H1 (cell line): ENCODE measurements at regions not wholly inside any gene's neighbourhood (a gene's known extent, or its start where the extent isn't known, plus 50 kb on each side); places are given as distances from the start of the nearest gene placed in this dataset.

ENCODE experiments used
- CTCF ChIA-PET: fragments of 300-600 bp; sonication (Branson Sonifier 250); formaldehyde crosslinking; loops from one replicate; lab custom pipeline; 2021; ENCODE audit not compliant: partially characterized antibody; lab: Charles Lee
- POLR2A ChIA-PET: fragments of 300-600 bp; sonication (Branson Sonifier 250); formaldehyde crosslinking; loops from one replicate; lab custom pipeline; 2021; ENCODE audit warnings: inconsistent platforms; ENCODE audit not compliant: partially characterized antibody; lab: Charles Lee
- DNase-seq, 2 experiments: peaks; one replicate each; pipeline versions ENCODE4 v3.0.0 to v3.0.0-alpha.2; 2010 to 2022; ENCODE audit warnings: low spot score in 2 of 2, low read depth in 1 of 2, mixed read lengths in 1 of 2
- FAIRE-seq: peaks from 2 replicates; lab custom pipeline; 2011; peaks lifted over from hg19 to GRCh38; lab: Jason Lieb, UNC
- H2AFZ ChIP-seq: 2 replicates; pipeline ENCODE4 v1.8.1; 2012; ENCODE audit warnings: low read length, inconsistent platforms
- H2AK5ac ChIP-seq: 2 replicates; pipeline ENCODE4 v1.6.1; 2013; ENCODE audit warnings: low read depth, low read length
- H2BK120ac ChIP-seq: replicated peaks from 2 replicates; pipeline ENCODE3; 2013; ENCODE audit warnings: low read depth, low read length, inconsistent platforms
- H2BK12ac ChIP-seq: 2 replicates; pipeline ENCODE4 v1.6.1; 2013; ENCODE audit warnings: low read depth, low read length
- H2BK15ac ChIP-seq: 2 replicates; pipeline ENCODE4 v1.6.1; 2013; ENCODE audit warnings: low read length
- H2BK20ac ChIP-seq: 2 replicates; pipeline ENCODE4 v1.6.1; 2013; ENCODE audit warnings: low read length
- H2BK5ac ChIP-seq: 2 replicates; pipeline ENCODE4 v1.6.1; 2013; ENCODE audit warnings: low read depth, low read length
- H3K14ac ChIP-seq: 2 replicates; pipeline ENCODE4 v1.6.1; 2013; ENCODE audit warnings: inconsistent platforms; ENCODE audit not compliant: insufficient read length
- H3K18ac ChIP-seq: 2 replicates; pipeline ENCODE4 v1.6.1; 2013; ENCODE audit warnings: low read length; ENCODE audit errors: extremely low read depth
- H3K23ac ChIP-seq: 2 replicates; pipeline ENCODE4 v1.6.1; 2013; ENCODE audit warnings: inconsistent platforms; ENCODE audit not compliant: insufficient read length
- H3K23me2 ChIP-seq: 2 replicates; pipeline ENCODE4 v1.6.1; 2013; ENCODE audit warnings: low read depth, low read length
- H3K27ac ChIP-seq: 2 replicates; pipeline ENCODE4 v1.6.1; 2011; ENCODE audit warnings: low read depth, low read length, inconsistent platforms
- H3K27me3 ChIP-seq, 4 experiments: replicated peaks in 1 of 4; 1 replicate in 1 of 4; 2 replicates in 3 of 4; pipeline versions ENCODE4 v1.6.1 to v1.8.1; 2011 to 2013; ENCODE audit warnings: low read length in 3 of 4, mild to moderate bottlenecking in 3 of 4, inconsistent platforms in 2 of 4, mixed read lengths in 2 of 4, moderate library complexity in 1 of 4; ENCODE audit not compliant: control insufficient read depth in 3 of 4, insufficient read depth in 3 of 4; ENCODE audit errors: extremely low read depth in 1 of 4
- H3K36me3 ChIP-seq, 4 experiments: 2 replicates each; pipeline versions ENCODE4 v1.6.1 to v1.8.1; 2011 to 2013; ENCODE audit warnings: mild to moderate bottlenecking in 4 of 4, low read length in 3 of 4, moderate library complexity in 2 of 4, control low read depth in 1 of 4, inconsistent platforms in 1 of 4; ENCODE audit not compliant: insufficient read depth in 4 of 4, control insufficient read depth in 2 of 4
- H3K4ac ChIP-seq: replicated peaks from 2 replicates; pipeline ENCODE3; 2013; ENCODE audit warnings: low read length, low read depth, mixed read lengths, inconsistent platforms; ENCODE audit not compliant: insufficient read length
- H3K4me1 ChIP-seq, 4 experiments: replicated peaks in 1 of 4; 1 replicate in 1 of 4; 2 replicates in 3 of 4; pipeline versions ENCODE4 v1.6.1 to v1.8.1; 2011 to 2013; ENCODE audit warnings: low read length in 3 of 4, inconsistent platforms in 2 of 4, mixed read lengths in 1 of 4; ENCODE audit not compliant: insufficient read depth in 4 of 4, control insufficient read depth in 3 of 4
- H3K4me2 ChIP-seq, 2 experiments: 2 replicates each; pipeline versions ENCODE4 v1.6.1 to v1.8.1; 2011 to 2013; ENCODE audit warnings: low read depth in 2 of 2, low read length in 2 of 2, control low read depth in 1 of 2, inconsistent platforms in 1 of 2, mild to moderate bottlenecking in 1 of 2; ENCODE audit not compliant: insufficient read depth in 1 of 2
- H3K4me3 ChIP-seq, 4 experiments: fragments of 200-600, 300-600 bp in 1 of 4; sonication (generic), shearing (Covaris generic), sonication (Bioruptor Twin) in 1 of 4; 2 replicates each; pipeline versions ENCODE4 v1.5.1 to v1.8.1; 2011 to 2016; ENCODE audit warnings: low read length in 4 of 4, low read depth in 3 of 4, control low read depth in 2 of 4, inconsistent platforms in 2 of 4, mild to moderate bottlenecking in 2 of 4, mixed read lengths in 1 of 4, moderate library complexity in 1 of 4; ENCODE audit not compliant: insufficient read depth in 2 of 4; ENCODE audit errors: extremely low read depth in 1 of 4
- H3K56ac ChIP-seq: replicated peaks from 2 replicates; pipeline ENCODE3; 2013; ENCODE audit warnings: low read depth, mild to moderate bottlenecking, mixed read lengths, low read length, inconsistent platforms; ENCODE audit not compliant: insufficient read length
- H3K79me1 ChIP-seq: 2 replicates; pipeline ENCODE4 v1.6.1; 2013; ENCODE audit warnings: low read depth, low read length, control low read depth
- H3K79me2 ChIP-seq, 2 experiments: 2 replicates each; pipeline versions ENCODE4 v1.6.1 to v1.8.1; 2012 to 2013; ENCODE audit warnings: low read length in 2 of 2, mild to moderate bottlenecking in 2 of 2, inconsistent platforms in 1 of 2; ENCODE audit not compliant: insufficient read depth in 2 of 2, control insufficient read depth in 1 of 2
- H3K9ac ChIP-seq, 4 experiments: replicated peaks in 1 of 4; 1 replicate in 1 of 4; 2 replicates in 3 of 4; pipeline versions ENCODE4 v1.6.1 to v1.8.1; 2011 to 2013; ENCODE audit warnings: low read depth in 3 of 4, low read length in 3 of 4, control low read depth in 2 of 4, mild to moderate bottlenecking in 2 of 4, moderate library complexity in 2 of 4, inconsistent platforms in 1 of 4; ENCODE audit errors: extremely low read depth in 1 of 4
- H3K9me3 ChIP-seq, 2 experiments: 2 replicates each; pipeline versions ENCODE4 v1.6.1 to v1.8.1; 2012 to 2013; ENCODE audit warnings: mild to moderate bottlenecking in 2 of 2, moderate library complexity in 2 of 2, control low read depth in 1 of 2, inconsistent platforms in 1 of 2, low read depth in 1 of 2, low read length in 1 of 2, mixed read lengths in 1 of 2; ENCODE audit not compliant: insufficient read depth in 2 of 2
- H4K20me1 ChIP-seq, 2 experiments: replicated peaks in 1 of 2; 2 replicates each; pipeline versions ENCODE3 to v1.8.1; 2011 to 2013; ENCODE audit warnings: inconsistent platforms in 2 of 2, low read length in 2 of 2, mild to moderate bottlenecking in 1 of 2; ENCODE audit not compliant: insufficient read depth in 2 of 2, control insufficient read depth in 1 of 2
- H4K5ac ChIP-seq: 2 replicates; pipeline ENCODE4 v1.6.1; 2013; ENCODE audit warnings: low read length, low read depth, mixed read lengths, inconsistent platforms; ENCODE audit not compliant: insufficient read length
- H4K8ac ChIP-seq: 2 replicates; pipeline ENCODE4 v1.8.0; 2013; ENCODE audit warnings: mild to moderate bottlenecking, moderate library complexity, low read length, inconsistent platforms; ENCODE audit not compliant: insufficient read depth; ENCODE audit errors: extremely low read depth
- H4K91ac ChIP-seq: replicated peaks from 2 replicates; pipeline ENCODE3; 2013; ENCODE audit warnings: low read length, mixed read lengths, inconsistent platforms; ENCODE audit not compliant: insufficient read length
- ATF3 ChIP-seq: IDR thresholded peaks from 2 replicates; pipeline ENCODE4 v1.6.1; 2011; ENCODE audit warnings: low read depth, mild to moderate bottlenecking, low read length; ENCODE audit not compliant: insufficient read depth
- GTF2F1 ChIP-seq: IDR thresholded peaks from 2 replicates; pipeline ENCODE4 v1.6.1; 2012; ENCODE audit warnings: low read depth, low read length, improper control_type of control experiment, borderline replicate concordance
- HDAC6 ChIP-seq: IDR thresholded peaks from one replicate; pipeline ENCODE4 v1.7.1; 2012; ENCODE audit warnings: low read depth, mild to moderate bottlenecking, inconsistent platforms, low read length, moderate library complexity
- JUN ChIP-seq: IDR thresholded peaks from 2 replicates; pipeline ENCODE4 v1.6.1; 2011; ENCODE audit warnings: low read depth, mild to moderate bottlenecking, improper control_type of control experiment, low read length
- KDM5A ChIP-seq: fragments of 200-600 bp; IDR thresholded peaks from 2 replicates; pipeline ENCODE4 v1.7.1; 2012; ENCODE audit warnings: mild to moderate bottlenecking, low read length, inconsistent platforms, mixed read lengths
- MAX ChIP-seq: IDR thresholded peaks from 2 replicates; pipeline ENCODE4 v1.6.1; 2012; ENCODE audit warnings: inconsistent platforms
- NRF1 ChIP-seq: IDR thresholded peaks from 2 replicates; pipeline ENCODE4 v1.6.1; 2011; ENCODE audit warnings: mild to moderate bottlenecking, low read depth, low read length, improper control_type of control experiment
- RBBP5 ChIP-seq: IDR thresholded peaks from 2 replicates; pipeline ENCODE4 v1.7.1; 2012; ENCODE audit warnings: low read depth, mild to moderate bottlenecking, inconsistent platforms, low read length, moderate library complexity, borderline replicate concordance
- RFX5 ChIP-seq: IDR thresholded peaks from 2 replicates; pipeline ENCODE4 v1.6.1; 2011; ENCODE audit warnings: low read depth, low read length, improper control_type of control experiment, borderline replicate concordance
- SAP30 ChIP-seq: fragments of 300-600 bp; sonication (generic); IDR thresholded peaks from 2 replicates; pipeline ENCODE4 v1.7.1; 2012; ENCODE audit warnings: low read length, moderate library complexity, mild to moderate bottlenecking, inconsistent platforms; ENCODE audit not compliant: insufficient read depth, insufficient replicate concordance
- SIX5 ChIP-seq: IDR thresholded peaks from 2 replicates; pipeline ENCODE4 v1.6.1; 2011; ENCODE audit warnings: mild to moderate bottlenecking, low read depth, low read length
- SP1 ChIP-seq: IDR thresholded peaks from 2 replicates; pipeline ENCODE4 v1.6.1; 2011; ENCODE audit warnings: low read depth, low read length
- YY1 ChIP-seq: IDR thresholded peaks from 2 replicates; pipeline ENCODE4 v1.6.1; 2011; ENCODE audit warnings: low read depth, mild to moderate bottlenecking, low read length
- WGBS, 2 experiments: shearing (Covaris generic) in 1 of 2; methylation state at CpG; one replicate each; pipeline versions ENCODE4 v1.1.6 to v1.1.7; 2013 to 2015; ENCODE audit warnings: low lambda C conversion rate in 2 of 2, mixed read lengths in 2 of 2, inconsistent platforms in 1 of 2, low coverage in 1 of 2, missing lambda C conversion rate in 1 of 2; ENCODE audit not compliant: insufficient replicate concordance in 2 of 2, insufficient coverage in 1 of 2, insufficient read length in 1 of 2; ENCODE audit errors: extremely low coverage in 1 of 2, missing lambda C conversion rate in 1 of 2; 5-methylcytosine and 5-hydroxymethylcytosine counted together
- TF ChIP-seq, protein P1 (sequence below): IDR thresholded peaks from 2 replicates; pipeline ENCODE4 v1.6.1; 2012; ENCODE audit warnings: inconsistent platforms

DNA sequence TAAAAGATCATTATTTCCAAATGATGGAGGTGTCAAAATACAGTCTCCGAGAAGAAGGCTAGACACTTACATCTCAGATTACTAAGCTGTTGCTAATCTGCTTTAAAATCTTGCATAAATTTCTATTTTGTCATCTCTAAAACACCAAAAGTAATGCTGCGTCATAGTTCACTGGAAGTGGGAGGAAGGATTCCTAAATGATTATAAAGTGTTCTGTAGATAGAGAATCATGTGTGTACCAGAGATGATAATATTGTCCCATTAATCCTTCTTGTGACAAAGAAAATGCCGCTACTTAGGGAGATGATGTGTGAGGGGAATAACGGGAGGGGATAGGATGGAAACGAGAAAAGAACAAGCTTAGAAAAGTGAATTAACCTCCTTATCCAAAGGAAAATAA lies 268.6 kb downstream of the JRKL start:
- ChIA-PET CTCF (no interaction called here), POLR2A (no interaction called here)
- Histone ChIP-seq H3K79me2 (no peaks in the 10 kb centered on the region), H3K79me1 (no peaks in the 10 kb centered on the region), H4K8ac (no peak overlapping the region), H3K36me3 (no peaks in the 10 kb centered on the region), H2BK120ac (no peak overlapping the region), H3K4me3 (no peak overlapping the region), H2BK15ac (no peak overlapping the region), H3K14ac (no peak overlapping the region), H3K23me2 (no peaks in the 10 kb centered on the region; the same call in 1 of the 2 replicates), H2BK12ac (no peak overlapping the region), H3K56ac (no peak overlapping the region), H3K9me3 (no peaks in the 10 kb centered on the region), H4K5ac (no peak overlapping the region), H3K4me2 (no peak overlapping the region), H4K91ac (no peak overlapping the region), H3K18ac (no peak overlapping the region), H3K27ac (no peak overlapping the region), H3K4ac (no peak overlapping the region), H3K4me1 (no peaks in the 10 kb centered on the region), H4K20me1 (no peaks in the 10 kb centered on the region), H3K23ac (no peak overlapping the region), H2BK5ac (no peak overlapping the region), H2AK5ac (no peak overlapping the region), H3K9ac (no peak overlapping the region), H3K27me3 (no peaks in the 10 kb centered on the region), H2AFZ (no peak overlapping the region), H2BK20ac (no peak overlapping the region)
- DNase-seq (no peak), FAIRE-seq (no peak)
- 83 to 100% methylated on average over 2 to 5 of the region's 5 CpGs for WGBS, 2 experiments
- TF ChIP-seq YY1, result no peak
- TF ChIP-seq JUN, result no peak
- no peak for TF ChIP-seq SIX5
- TF ChIP-seq SAP30, result no peak
- no peak for TF ChIP-seq RFX5
- no peak for TF ChIP-seq GTF2F1
- no peak for TF ChIP-seq NRF1
- TF ChIP-seq ATF3, result no peak
- TF ChIP-seq SP1, result no peak
- TF ChIP-seq KDM5A, result no peak
- no peak for TF ChIP-seq MAX
- TF ChIP-seq RBBP5, result no peak
- TF ChIP-seq HDAC6, result no peak
- TF ChIP-seq, protein P1, sequence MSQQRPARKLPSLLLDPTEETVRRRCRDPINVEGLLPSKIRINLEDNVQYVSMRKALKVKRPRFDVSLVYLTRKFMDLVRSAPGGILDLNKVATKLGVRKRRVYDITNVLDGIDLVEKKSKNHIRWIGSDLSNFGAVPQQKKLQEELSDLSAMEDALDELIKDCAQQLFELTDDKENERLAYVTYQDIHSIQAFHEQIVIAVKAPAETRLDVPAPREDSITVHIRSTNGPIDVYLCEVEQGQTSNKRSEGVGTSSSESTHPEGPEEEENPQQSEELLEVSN, result no peak
